Fibroblast of lung (primary cell): ENCODE measurements at regions not wholly inside any gene's neighbourhood (a gene's known extent, or its start where the extent isn't known, plus 50 kb on each side); places are given as distances from the start of the nearest gene placed in this dataset.

Source experiments
- DNase-seq, 2 donors: peaks; one replicate each; pipeline versions ENCODE4 v3.0.0 to v3.0.0-alpha.2; 2010; ENCODE audit warnings: low read depth in 2 of 2
- H2AFZ ChIP-seq: 2 replicates; pipeline ENCODE4 v1.5.1; 2012; ENCODE audit warnings: low read length, control low read depth, inconsistent platforms
- H3K27ac ChIP-seq: 2 replicates; pipeline ENCODE4 v1.5.1; 2011; ENCODE audit warnings: low read length, control low read depth; ENCODE audit not compliant: insufficient read depth
- H3K27me3 ChIP-seq: 2 replicates; pipeline ENCODE4 v1.5.1; 2011; ENCODE audit warnings: mild to moderate bottlenecking, low read length; ENCODE audit not compliant: control insufficient read depth, insufficient read depth
- H3K36me3 ChIP-seq: 2 replicates; pipeline ENCODE4 v1.5.1; 2011; ENCODE audit warnings: low read length; ENCODE audit not compliant: control insufficient read depth, insufficient read depth
- H3K4me1 ChIP-seq: 2 replicates; pipeline ENCODE4 v1.5.1; 2011; ENCODE audit warnings: low read length; ENCODE audit not compliant: control insufficient read depth, insufficient read depth; ENCODE audit errors: extremely low read depth
- H3K4me2 ChIP-seq: 2 replicates; pipeline ENCODE4 v1.5.1; 2011; ENCODE audit warnings: low read length, control low read depth; ENCODE audit not compliant: insufficient read depth; ENCODE audit errors: extremely low read depth
- H3K4me3 ChIP-seq, 4 experiments: fragments of 200-600 bp in 1 of 4; sonication (generic) in 1 of 4; replicated peaks in 1 of 4; 2 replicates each; pipeline ENCODE4 v1.5.1; 2011 to 2016; ENCODE audit warnings: low read length in 4 of 4, low read depth in 3 of 4, mild to moderate bottlenecking in 3 of 4, control low read depth in 2 of 4, inconsistent platforms in 1 of 4, mixed read lengths in 1 of 4; ENCODE audit not compliant: insufficient read depth in 1 of 4; ENCODE audit errors: control extremely low read depth in 1 of 4
- H3K79me2 ChIP-seq: 2 replicates; pipeline ENCODE4 v1.5.1; 2012; ENCODE audit warnings: mild to moderate bottlenecking, low read length, inconsistent platforms; ENCODE audit not compliant: control insufficient read depth, insufficient read depth
- H3K9ac ChIP-seq: 2 replicates; pipeline ENCODE4 v1.5.1; 2011; ENCODE audit warnings: mild to moderate bottlenecking, low read length, control low read depth; ENCODE audit not compliant: insufficient read depth
- H3K9me3 ChIP-seq: 2 replicates; pipeline ENCODE4 v1.5.1; 2012; ENCODE audit warnings: low read depth, low read length; ENCODE audit not compliant: control insufficient read depth, insufficient read depth
- H4K20me1 ChIP-seq: 2 replicates; pipeline ENCODE4 v1.5.1; 2011; ENCODE audit warnings: low read length; ENCODE audit not compliant: control insufficient read depth, insufficient read depth; ENCODE audit errors: extremely low read depth
- EZH2 ChIP-seq: IDR thresholded peaks from 2 replicates; pipeline ENCODE4 v1.5.1; 2012; ENCODE audit warnings: low read length, control low read depth, mild to moderate bottlenecking; ENCODE audit errors: missing control alignments
- TF ChIP-seq, protein P1 (sequence below), 2 donors: IDR thresholded peaks in 1 of 2; conservative IDR thresholded peaks in 1 of 2; 1 replicate in 1 of 2; 2 replicates in 1 of 2; pipeline ENCODE4 v1.5.1; 2011 to 2012; ENCODE audit warnings: low read length in 2 of 2, control low read depth in 1 of 2, inconsistent platforms in 1 of 2, low read depth in 1 of 2, mild to moderate bottlenecking in 1 of 2

GRCh38 chr18:6493194-6493593 lies 78.5 kb upstream of the L3MBTL4 start:
- no peak for DNase-seq
- Histone ChIP-seq H2AFZ (no peak overlapping the region), H3K9ac (no peak overlapping the region), H3K9me3 (no peaks in the 10 kb centered on the region), H3K79me2 (no peaks in the 10 kb centered on the region), H3K27ac (no peak overlapping the region), H3K27me3 (no peaks in the 10 kb centered on the region), H4K20me1 (no peaks in the 10 kb centered on the region), H3K4me3 (no peak overlapping the region), H3K4me2 (no peak overlapping the region), H3K4me1 (no peaks in the 10 kb centered on the region), H3K36me3 (no peaks in the 10 kb centered on the region)
- TF ChIP-seq, protein P1, sequence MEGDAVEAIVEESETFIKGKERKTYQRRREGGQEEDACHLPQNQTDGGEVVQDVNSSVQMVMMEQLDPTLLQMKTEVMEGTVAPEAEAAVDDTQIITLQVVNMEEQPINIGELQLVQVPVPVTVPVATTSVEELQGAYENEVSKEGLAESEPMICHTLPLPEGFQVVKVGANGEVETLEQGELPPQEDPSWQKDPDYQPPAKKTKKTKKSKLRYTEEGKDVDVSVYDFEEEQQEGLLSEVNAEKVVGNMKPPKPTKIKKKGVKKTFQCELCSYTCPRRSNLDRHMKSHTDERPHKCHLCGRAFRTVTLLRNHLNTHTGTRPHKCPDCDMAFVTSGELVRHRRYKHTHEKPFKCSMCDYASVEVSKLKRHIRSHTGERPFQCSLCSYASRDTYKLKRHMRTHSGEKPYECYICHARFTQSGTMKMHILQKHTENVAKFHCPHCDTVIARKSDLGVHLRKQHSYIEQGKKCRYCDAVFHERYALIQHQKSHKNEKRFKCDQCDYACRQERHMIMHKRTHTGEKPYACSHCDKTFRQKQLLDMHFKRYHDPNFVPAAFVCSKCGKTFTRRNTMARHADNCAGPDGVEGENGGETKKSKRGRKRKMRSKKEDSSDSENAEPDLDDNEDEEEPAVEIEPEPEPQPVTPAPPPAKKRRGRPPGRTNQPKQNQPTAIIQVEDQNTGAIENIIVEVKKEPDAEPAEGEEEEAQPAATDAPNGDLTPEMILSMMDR (conservative IDR thresholded peaks at IDR 0.05 in 1 of 2, IDR thresholded peaks at IDR 0.05 in 1 of 2; ENCODE audit: low read depth in 1 of 2, low read length in 2 of 2), result no peak
- TF ChIP-seq EZH2, result no peak

GRCh38 chr18:6495536-6495935 lies 80.8 kb upstream of the L3MBTL4 start:
- Histone ChIP-seq H3K9ac (no peak overlapping the region), H2AFZ (no peak overlapping the region), H3K4me3 (no peak overlapping the region), H4K20me1 (no peaks in the 10 kb centered on the region), H3K27ac (no peak overlapping the region), H3K9me3 (no peaks in the 10 kb centered on the region), H3K4me2 (no peak overlapping the region), H3K4me1 (no peaks in the 10 kb centered on the region), H3K79me2 (no peaks in the 10 kb centered on the region), H3K27me3 (no peaks in the 10 kb centered on the region), H3K36me3 (no peaks in the 10 kb centered on the region)
- DNase-seq, result no peak
- TF ChIP-seq EZH2, result no peak
- TF ChIP-seq, protein P1 (conservative IDR thresholded peaks at IDR 0.05 in 1 of 2, IDR thresholded peaks at IDR 0.05 in 1 of 2; ENCODE audit: low read depth in 1 of 2, low read length in 2 of 2), result no peak

- H3K4me3 ChIP-seq, result no peak overlapping the region
- H3K36me3 ChIP-seq, result no peaks in the 10 kb centered on the region
- H3K27ac ChIP-seq, result no peak overlapping the region
- no peaks in the 10 kb centered on the region for H3K9me3 ChIP-seq
- H2AFZ ChIP-seq, result no peak overlapping the region
- TF ChIP-seq, protein P1 (conservative IDR thresholded peaks at IDR 0.05 in 1 of 2, IDR thresholded peaks at IDR 0.05 in 1 of 2; ENCODE audit: low read depth in 1 of 2, low read length in 2 of 2), result no peak
- no peak for TF ChIP-seq EZH2
- H4K20me1 ChIP-seq, result no peaks in the 10 kb centered on the region
- H3K4me1 ChIP-seq, result no peaks in the 10 kb centered on the region
- no peak overlapping the region for H3K9ac ChIP-seq
- no peaks in the 10 kb centered on the region for H3K27me3 ChIP-seq
- H3K4me2 ChIP-seq, result no peak overlapping the region
- H3K79me2 ChIP-seq, result no peaks in the 10 kb centered on the region
- no peak for DNase-seq
These were observed 82.8 kb upstream of the L3MBTL4 start for GRCh38 chr18:6497543-6497942.
